M059J (cell line): ENCODE measurements at regions not wholly inside any gene's neighbourhood (a gene's known extent, or its start where the extent isn't known, plus 50 kb on each side); places are given as distances from the start of the nearest gene placed in this dataset.
"Not testable (repeated sequence)": the region's sequence is repeated elsewhere in the genome, so short reads cannot be mapped to it uniquely, and the experiment has no call there.

Experiments
- DNase-seq: peaks from one replicate; pipeline ENCODE4 v3.0.0-alpha.2; 2012; ENCODE audit warnings: low read depth

- DNase-seq: not testable (repeated sequence)
These were observed 82.3 kb upstream of the FCGR1A start for GRCh38 chr1:149700220-149700619.

GRCh38 chr1:149700677-149701567 lies 81.6 kb upstream of the FCGR1A start:
- DNase-seq: not testable (repeated sequence)

GRCh38 chr1:149708192-149708853 lies 74.2 kb upstream of the FCGR1A start:
- DNase-seq: peak; percentile 69

GRCh38 chr1:149711651-149712050 lies 70.8 kb upstream of the FCGR1A start:
- DNase-seq: not testable (repeated sequence)

GRCh38 chr1:149712154-149712927 lies 70.2 kb upstream of the FCGR1A start:
- peak; percentile 55 for DNase-seq

- not testable (repeated sequence) for DNase-seq
These were observed 69.0 kb upstream of the FCGR1A start for GRCh38 chr1:149713513-149713912.

- DNase-seq: not testable (repeated sequence)
These were observed 68.5 kb upstream of the FCGR1A start for GRCh38 chr1:149713952-149714351.

- DNase-seq: not testable (repeated sequence)
These were observed 57.7 kb upstream of the FCGR1A start for GRCh38 chr1:149724618-149725302.

GRCh38 chr1:149726688-149727087 lies 55.8 kb upstream of the FCGR1A start:
- not testable (repeated sequence) for DNase-seq

GRCh38 chr1:149728598-149728997 lies 53.9 kb upstream of the FCGR1A start:
- not testable (repeated sequence) for DNase-seq
